ENCODE measurements at regions not wholly inside any gene's neighbourhood (a gene's known extent, or its start where the extent isn't known, plus 50 kb on each side); places are given as distances from the start of the nearest gene placed in this dataset.
"Not testable (repeated sequence)": the region's sequence is repeated elsewhere in the genome, so short reads cannot be mapped to it uniquely, and the experiment has no call there.

DNA sequence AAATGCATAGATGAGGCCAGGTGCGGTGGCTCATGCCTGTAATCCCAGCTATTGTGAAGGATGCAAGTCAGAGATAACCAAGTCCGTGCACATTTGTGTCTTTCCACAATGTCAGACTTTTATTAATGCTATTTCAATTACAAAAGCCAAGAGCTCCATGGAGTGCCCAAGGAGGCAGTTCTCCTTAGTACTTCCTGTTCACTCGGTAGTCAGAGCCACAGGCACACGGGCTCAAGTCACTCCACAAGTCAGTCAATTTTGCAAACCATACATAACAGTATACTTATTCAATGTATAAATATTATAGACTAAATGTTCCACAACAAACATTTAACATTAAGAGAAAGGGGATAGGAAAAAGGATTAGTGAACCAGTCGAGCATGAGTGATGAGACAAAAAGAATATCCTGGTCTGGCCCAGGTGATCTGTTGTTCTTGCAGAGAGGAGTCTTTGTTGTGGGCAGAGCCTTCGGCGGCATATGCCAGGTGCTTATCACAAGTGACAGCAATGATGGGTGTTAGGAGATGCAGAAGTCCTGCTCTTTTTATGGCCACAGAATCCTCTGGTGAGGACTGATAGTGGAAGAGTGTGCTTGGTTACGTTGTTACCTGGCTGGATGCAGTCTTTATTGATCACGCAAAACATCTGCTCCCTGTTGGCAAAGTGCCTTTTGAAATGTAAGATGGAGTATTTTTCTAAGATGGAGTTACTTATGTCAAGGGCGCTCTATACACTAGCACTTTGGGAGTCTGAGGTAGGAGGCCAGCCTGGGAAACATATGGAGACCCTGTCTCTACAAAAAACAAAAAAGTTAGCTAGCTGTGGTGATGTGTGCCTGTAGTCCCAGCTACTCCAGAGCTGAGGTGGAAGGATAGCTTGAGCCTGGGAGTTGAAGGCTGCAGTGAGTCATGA, 167.0 kb upstream of the FBXL17 start:
- no peaks in the 10 kb centered on the region for H3K36me3 ChIP-seq (ENCODE audit: insufficient read depth, low read length)
- no peak overlapping the region for H3K4me3 ChIP-seq (ENCODE audit: low read length)
- H3K4me2 ChIP-seq (ENCODE audit: low read length): no peak overlapping the region
- no peak overlapping the region for H3K9ac ChIP-seq (ENCODE audit: low read depth, low read length)
- no peaks in the 10 kb centered on the region for H3K9me3 ChIP-seq (replicated peaks; ENCODE audit: low read length)
- H3K27me3 ChIP-seq (ENCODE audit: control insufficient read depth, insufficient read depth, low read length): no peaks in the 10 kb centered on the region
- no peaks in the 10 kb centered on the region for H3K4me1 ChIP-seq (ENCODE audit: control insufficient read depth, insufficient read depth, low read length)

DNA sequence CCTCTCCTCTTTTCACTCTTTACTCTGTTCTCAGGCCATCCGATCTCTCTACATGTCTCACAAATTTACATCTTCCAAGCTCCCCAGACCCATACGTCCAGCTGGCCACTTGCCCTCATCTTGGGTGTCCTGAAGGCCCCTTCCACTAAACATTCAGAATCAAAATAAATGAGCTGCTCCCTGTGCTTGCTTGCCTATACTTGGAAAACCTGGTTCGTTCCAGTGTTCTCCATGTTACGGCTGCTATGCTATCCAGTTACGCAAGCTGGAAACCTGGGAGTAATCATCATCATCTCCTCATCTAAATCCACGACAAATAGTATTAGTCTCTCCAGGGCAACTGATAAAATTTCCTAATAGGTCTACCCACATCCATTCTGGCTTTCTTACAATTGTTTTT, 165.0 kb upstream of the FBXL17 start:
- Histone ChIP-seq H3K9me3 (replicated peaks; ENCODE audit: low read length) (no peaks in the 10 kb centered on the region), H3K4me1 (ENCODE audit: control insufficient read depth, insufficient read depth, low read length) (no peaks in the 10 kb centered on the region), H3K4me2 (ENCODE audit: low read length) (no peak overlapping the region), H3K36me3 (ENCODE audit: insufficient read depth, low read length) (no peaks in the 10 kb centered on the region), H3K27me3 (ENCODE audit: control insufficient read depth, insufficient read depth, low read length) (no peaks in the 10 kb centered on the region), H3K4me3 (ENCODE audit: low read length) (no peak overlapping the region), H3K9ac (ENCODE audit: low read depth, low read length) (no peak overlapping the region)

- H3K36me3 ChIP-seq (ENCODE audit: insufficient read depth, low read length): no peaks in the 10 kb centered on the region
- H3K4me1 ChIP-seq (ENCODE audit: control insufficient read depth, insufficient read depth, low read length): no peaks in the 10 kb centered on the region
- no peak overlapping the region for H3K4me3 ChIP-seq (ENCODE audit: low read length)
- no peak overlapping the region for H3K4me2 ChIP-seq (ENCODE audit: low read length)
- no peaks in the 10 kb centered on the region for H3K9me3 ChIP-seq (replicated peaks; ENCODE audit: low read length)
- no peak overlapping the region for H3K9ac ChIP-seq (ENCODE audit: low read depth, low read length)
- H3K27me3 ChIP-seq (ENCODE audit: control insufficient read depth, insufficient read depth, low read length): no peaks in the 10 kb centered on the region
These were observed 163.4 kb upstream of the FBXL17 start for GRCh38 chr5:108545301-108545700.

GRCh38 chr5:108543486-108543885, 161.6 kb upstream of the FBXL17 start:
- Histone ChIP-seq H3K27me3 (ENCODE audit: control insufficient read depth, insufficient read depth, low read length) (no peaks in the 10 kb centered on the region), H3K9me3 (replicated peaks; ENCODE audit: low read length) (no peaks in the 10 kb centered on the region), H3K4me3 (ENCODE audit: low read length) (no peak overlapping the region), H3K4me2 (ENCODE audit: low read length) (no peak overlapping the region), H3K36me3 (ENCODE audit: insufficient read depth, low read length) (no peaks in the 10 kb centered on the region), H3K4me1 (ENCODE audit: control insufficient read depth, insufficient read depth, low read length) (no peaks in the 10 kb centered on the region), H3K9ac (ENCODE audit: low read depth, low read length) (no peak overlapping the region)

GRCh38 chr5:108541836-108542235, 159.9 kb upstream of the FBXL17 start:
- H3K4me2 ChIP-seq (ENCODE audit: low read length): no peak overlapping the region
- no peaks in the 10 kb centered on the region for H3K27me3 ChIP-seq (ENCODE audit: control insufficient read depth, insufficient read depth, low read length)
- H3K4me3 ChIP-seq (ENCODE audit: low read length): no peak overlapping the region
- no peak overlapping the region for H3K9ac ChIP-seq (ENCODE audit: low read depth, low read length)
- no peaks in the 10 kb centered on the region for H3K36me3 ChIP-seq (ENCODE audit: insufficient read depth, low read length)
- H3K4me1 ChIP-seq (ENCODE audit: control insufficient read depth, insufficient read depth, low read length): no peaks in the 10 kb centered on the region
- H3K9me3 ChIP-seq (replicated peaks; ENCODE audit: low read length): no peaks in the 10 kb centered on the region

DNA sequence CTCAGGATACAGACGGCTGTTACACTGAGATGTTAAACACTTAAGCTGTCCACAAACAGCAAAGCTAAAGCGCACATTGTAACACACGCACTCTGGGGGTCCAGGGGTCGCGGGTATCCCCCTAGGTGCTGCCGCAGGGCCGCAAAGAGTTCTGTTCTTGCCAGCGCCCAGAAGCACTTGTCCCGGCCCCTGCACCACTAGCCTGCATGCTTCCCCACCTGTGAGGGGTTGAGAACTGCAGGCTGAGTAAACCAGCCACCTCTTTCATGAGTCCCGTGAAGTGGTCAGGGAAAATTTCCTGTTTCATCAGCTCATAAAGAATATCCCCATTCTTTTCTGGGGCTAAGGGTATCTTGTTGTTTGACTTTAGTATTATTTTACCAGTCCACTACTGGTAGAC, 154.4 kb upstream of the FBXL17 start:
- Histone ChIP-seq H3K9ac (ENCODE audit: low read depth, low read length) (no peak overlapping the region), H3K27me3 (ENCODE audit: control insufficient read depth, insufficient read depth, low read length) (peaks cover 5% of the 10 kb centered on the region), H3K9me3 (replicated peaks; ENCODE audit: low read length) (no peaks in the 10 kb centered on the region), H3K4me3 (ENCODE audit: low read length) (no peak overlapping the region), H3K36me3 (ENCODE audit: insufficient read depth, low read length) (no peaks in the 10 kb centered on the region), H3K4me2 (ENCODE audit: low read length) (no peak overlapping the region), H3K4me1 (ENCODE audit: control insufficient read depth, insufficient read depth, low read length) (no peaks in the 10 kb centered on the region)

GRCh38 chr5:108532129-108532445, 150.2 kb upstream of the FBXL17 start:
- H3K27me3 ChIP-seq (ENCODE audit: control insufficient read depth, insufficient read depth, low read length); H3K4me2 ChIP-seq (ENCODE audit: low read length); H3K36me3 ChIP-seq (ENCODE audit: insufficient read depth, low read length); H3K9ac ChIP-seq (ENCODE audit: low read depth, low read length); H3K4me1 ChIP-seq (ENCODE audit: control insufficient read depth, insufficient read depth, low read length); H3K9me3 ChIP-seq (replicated peaks; ENCODE audit: low read length); H3K4me3 ChIP-seq (ENCODE audit: low read length): not testable (repeated sequence)

DNA sequence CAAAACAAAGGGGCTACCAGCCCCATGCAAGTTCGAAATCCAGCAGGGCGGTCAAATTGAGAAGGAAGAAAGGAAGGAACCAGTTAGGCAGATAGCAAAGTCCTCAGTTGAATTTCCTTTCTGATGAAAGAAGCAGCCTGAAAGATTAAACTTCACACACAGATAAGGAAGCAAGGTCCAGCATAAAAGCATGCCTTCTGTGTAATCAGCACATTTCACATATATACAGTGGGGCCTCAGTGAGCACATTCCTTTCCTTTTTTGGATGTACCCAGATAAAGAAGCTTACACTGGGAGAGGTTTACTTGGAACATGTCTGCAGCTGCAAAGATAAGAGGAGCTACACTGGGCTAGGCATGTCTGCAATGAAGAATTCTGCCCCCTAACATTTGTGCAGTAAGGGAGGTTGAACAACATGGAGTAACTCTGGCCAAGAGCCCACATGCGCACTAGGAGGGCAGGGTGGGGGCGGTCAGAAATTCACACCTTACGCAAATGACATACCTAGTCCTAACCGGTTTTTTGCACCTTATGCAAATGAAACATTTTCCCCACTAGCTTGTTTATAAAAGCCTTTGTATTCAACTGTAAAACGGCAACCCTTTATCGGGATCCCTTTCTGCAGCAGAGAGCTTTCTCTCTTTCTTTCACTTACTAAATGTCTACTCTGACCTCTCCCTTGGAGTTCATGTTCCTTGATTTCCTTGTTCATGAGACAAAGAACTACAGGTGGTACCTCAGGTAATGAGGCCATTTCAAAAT, 149.7 kb upstream of the FBXL17 start:
- Histone ChIP-seq H3K4me3 (ENCODE audit: low read length) (no peak overlapping the region), H3K27me3 (ENCODE audit: control insufficient read depth, insufficient read depth, low read length) (peaks cover 5% of the 10 kb centered on the region), H3K4me1 (ENCODE audit: control insufficient read depth, insufficient read depth, low read length) (no peaks in the 10 kb centered on the region), H3K9me3 (replicated peaks; ENCODE audit: low read length) (no peaks in the 10 kb centered on the region), H3K4me2 (ENCODE audit: low read length) (no peak overlapping the region), H3K9ac (ENCODE audit: low read depth, low read length) (no peak overlapping the region), H3K36me3 (ENCODE audit: insufficient read depth, low read length) (no peaks in the 10 kb centered on the region)

- no peak overlapping the region for H3K4me3 ChIP-seq (ENCODE audit: low read length)
- H3K4me2 ChIP-seq (ENCODE audit: low read length): no peak overlapping the region
- H3K9me3 ChIP-seq (replicated peaks; ENCODE audit: low read length): no peaks in the 10 kb centered on the region
- no peaks in the 10 kb centered on the region for H3K36me3 ChIP-seq (ENCODE audit: insufficient read depth, low read length)
- H3K4me1 ChIP-seq (ENCODE audit: control insufficient read depth, insufficient read depth, low read length): no peaks in the 10 kb centered on the region
- H3K27me3 ChIP-seq (ENCODE audit: control insufficient read depth, insufficient read depth, low read length): peaks cover 5% of the 10 kb centered on the region
- no peak overlapping the region for H3K9ac ChIP-seq (ENCODE audit: low read depth, low read length)
These were observed 148.8 kb upstream of the FBXL17 start for GRCh38 chr5:108530706-108531105.

GRCh38 chr5:108529381-108529780, 147.5 kb upstream of the FBXL17 start:
- H3K4me1 ChIP-seq (ENCODE audit: control insufficient read depth, insufficient read depth, low read length): no peaks in the 10 kb centered on the region
- no peak overlapping the region for H3K4me3 ChIP-seq (ENCODE audit: low read length)
- H3K27me3 ChIP-seq (ENCODE audit: control insufficient read depth, insufficient read depth, low read length): peaks cover 5% of the 10 kb centered on the region
- no peak overlapping the region for H3K9ac ChIP-seq (ENCODE audit: low read depth, low read length)
- H3K36me3 ChIP-seq (ENCODE audit: insufficient read depth, low read length): no peaks in the 10 kb centered on the region
- H3K9me3 ChIP-seq (replicated peaks; ENCODE audit: low read length): no peaks in the 10 kb centered on the region
- H3K4me2 ChIP-seq (ENCODE audit: low read length): no peak overlapping the region

GRCh38 chr5:108528655-108529054, 146.8 kb upstream of the FBXL17 start:
- Histone ChIP-seq H3K4me3 (ENCODE audit: low read length) (no peak overlapping the region), H3K27me3 (ENCODE audit: control insufficient read depth, insufficient read depth, low read length) (peaks cover 5% of the 10 kb centered on the region), H3K9ac (ENCODE audit: low read depth, low read length) (no peak overlapping the region), H3K4me1 (ENCODE audit: control insufficient read depth, insufficient read depth, low read length) (no peaks in the 10 kb centered on the region), H3K9me3 (replicated peaks; ENCODE audit: low read length) (no peaks in the 10 kb centered on the region), H3K36me3 (ENCODE audit: insufficient read depth, low read length) (no peaks in the 10 kb centered on the region), H3K4me2 (ENCODE audit: low read length) (no peak overlapping the region)

GRCh38 chr5:108524564-108524963, 142.7 kb upstream of the FBXL17 start:
- Histone ChIP-seq H3K9me3 (replicated peaks; ENCODE audit: low read length) (no peaks in the 10 kb centered on the region), H3K4me3 (ENCODE audit: low read length) (no peak overlapping the region), H3K4me1 (ENCODE audit: control insufficient read depth, insufficient read depth, low read length) (no peaks in the 10 kb centered on the region), H3K27me3 (ENCODE audit: control insufficient read depth, insufficient read depth, low read length) (peaks cover 6% of the 10 kb centered on the region), H3K36me3 (ENCODE audit: insufficient read depth, low read length) (no peaks in the 10 kb centered on the region), H3K9ac (ENCODE audit: low read depth, low read length) (no peak overlapping the region), H3K4me2 (ENCODE audit: low read length) (no peak overlapping the region)
